ENCODE measurements at regions not wholly inside any gene's neighbourhood (a gene's known extent, or its start where the extent isn't known, plus 50 kb on each side); places are given as distances from the start of the nearest gene placed in this dataset.

DNA sequence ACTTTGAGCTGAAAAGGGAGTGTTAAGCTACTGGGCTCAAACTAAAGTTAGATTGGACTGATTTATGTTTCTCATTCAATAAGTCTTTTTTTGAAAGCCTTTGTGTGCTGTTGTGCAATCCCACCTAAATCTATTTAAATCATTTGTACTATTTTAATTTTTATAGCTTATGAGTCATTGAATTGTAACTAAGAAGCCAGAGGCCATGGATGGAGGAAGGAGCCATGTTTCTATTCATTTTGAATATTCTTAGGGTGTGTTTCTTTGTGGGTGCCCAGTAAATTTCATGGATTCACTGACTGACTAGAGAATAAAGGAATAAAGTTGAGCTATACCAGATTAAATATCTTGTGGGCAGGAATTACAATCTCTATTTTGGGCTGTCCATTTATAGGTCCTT is 238.5 kb downstream of the KIF4B start:
- H3K27ac ChIP-seq: no peak overlapping the region
- ATAC-seq: no peak
- DNase-seq (ENCODE audit: low read depth in 1 of 2, low spot score in 1 of 2): no peak

DNA sequence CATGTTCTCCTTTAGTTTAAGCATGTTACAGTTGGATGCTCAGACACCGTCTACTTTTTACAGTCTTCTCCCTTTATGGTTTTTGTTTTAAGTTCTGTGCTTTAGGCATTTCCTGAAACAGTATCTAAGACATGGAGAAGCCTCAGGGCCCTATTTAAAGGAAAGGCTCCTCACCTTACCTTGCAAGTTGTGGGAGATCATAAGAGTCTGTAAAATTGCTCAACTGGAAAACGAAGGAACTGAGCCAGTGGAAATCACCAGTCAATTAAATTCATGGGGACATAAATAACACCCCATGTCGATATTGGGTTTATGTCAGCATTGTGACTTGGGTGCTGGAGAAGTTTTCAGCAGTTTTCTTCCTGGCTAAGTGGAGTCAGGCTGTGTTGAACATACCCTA is 239.2 kb downstream of the KIF4B start:
- TF ChIP-seq EHMT2 (IDR thresholded peaks at IDR 0.05; ENCODE audit: low read depth): no peak
- no peak for TF ChIP-seq KDM5A (IDR thresholded peaks at IDR 0.05)
- no peak for TF ChIP-seq GATA3 (IDR thresholded peaks at IDR 0.05; ENCODE audit: borderline replicate concordance)
- TF ChIP-seq, protein P1, sequence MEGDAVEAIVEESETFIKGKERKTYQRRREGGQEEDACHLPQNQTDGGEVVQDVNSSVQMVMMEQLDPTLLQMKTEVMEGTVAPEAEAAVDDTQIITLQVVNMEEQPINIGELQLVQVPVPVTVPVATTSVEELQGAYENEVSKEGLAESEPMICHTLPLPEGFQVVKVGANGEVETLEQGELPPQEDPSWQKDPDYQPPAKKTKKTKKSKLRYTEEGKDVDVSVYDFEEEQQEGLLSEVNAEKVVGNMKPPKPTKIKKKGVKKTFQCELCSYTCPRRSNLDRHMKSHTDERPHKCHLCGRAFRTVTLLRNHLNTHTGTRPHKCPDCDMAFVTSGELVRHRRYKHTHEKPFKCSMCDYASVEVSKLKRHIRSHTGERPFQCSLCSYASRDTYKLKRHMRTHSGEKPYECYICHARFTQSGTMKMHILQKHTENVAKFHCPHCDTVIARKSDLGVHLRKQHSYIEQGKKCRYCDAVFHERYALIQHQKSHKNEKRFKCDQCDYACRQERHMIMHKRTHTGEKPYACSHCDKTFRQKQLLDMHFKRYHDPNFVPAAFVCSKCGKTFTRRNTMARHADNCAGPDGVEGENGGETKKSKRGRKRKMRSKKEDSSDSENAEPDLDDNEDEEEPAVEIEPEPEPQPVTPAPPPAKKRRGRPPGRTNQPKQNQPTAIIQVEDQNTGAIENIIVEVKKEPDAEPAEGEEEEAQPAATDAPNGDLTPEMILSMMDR (IDR thresholded peaks at IDR 0.05): no peak
- TF ChIP-seq MYC (IDR thresholded peaks at IDR 0.05; ENCODE audit: borderline replicate concordance, low read length): no peak
- TF ChIP-seq ZC3H11A (IDR thresholded peaks at IDR 0.05): no peak
- TF ChIP-seq HOXB13 (CRISPR knock-in tag; IDR thresholded peaks at IDR 0.05; ENCODE audit: low read depth): no peak
- no peak for TF ChIP-seq CHD2 (IDR thresholded peaks at IDR 0.05; ENCODE audit: low read length, partially characterized antibody)
- TF ChIP-seq CHD4 (IDR thresholded peaks at IDR 0.05; ENCODE audit: borderline replicate concordance): no peak
- no peak for TF ChIP-seq RNF2 (IDR thresholded peaks at IDR 0.05; ENCODE audit: borderline replicate concordance, low read depth)
- no peak for TF ChIP-seq NFE2L2 (conservative IDR thresholded peaks at IDR 0.05; ENCODE audit: low read length)
- TF ChIP-seq NR3C1 (IDR thresholded peaks at IDR 0.05): no peak
- 19% methylated on average over 3 of the region's 3 CpGs for WGBS (ENCODE audit: missing lambda C conversion rate)
- Histone ChIP-seq H3K4me1 (no peaks in the 10 kb centered on the region), H3K9me3 (no peaks in the 10 kb centered on the region), H3K4me3 (no peak overlapping the region), H3K4me2 (no peak overlapping the region), H3K27ac (no peak overlapping the region)
- CTCF ChIA-PET: no interaction called here
- FAIRE-seq (no peak), ATAC-seq (no peak), DNase-seq (ENCODE audit: low read depth in 1 of 2, low spot score in 1 of 2) (no peak)
- POLR2A ChIA-PET: no interaction called here

More for the DNA sequence above, 238.5 kb downstream of the KIF4B start:
- Histone ChIP-seq H3K9me3 (no peaks in the 10 kb centered on the region; the same call in 2 of the 3 replicates), H3K4me3 (no peak overlapping the region), H3K4me2 (no peak overlapping the region), H3K4me1 (no peaks in the 10 kb centered on the region)
- POLR2A ChIA-PET: no interaction called here
- no peak for FAIRE-seq
- TF ChIP-seq KDM1A (IDR thresholded peaks at IDR 0.05; ENCODE audit: low read depth) (no peak), EHMT2 (IDR thresholded peaks at IDR 0.05; ENCODE audit: low read depth) (no peak)
- CTCF ChIA-PET: no interaction called here

DNA sequence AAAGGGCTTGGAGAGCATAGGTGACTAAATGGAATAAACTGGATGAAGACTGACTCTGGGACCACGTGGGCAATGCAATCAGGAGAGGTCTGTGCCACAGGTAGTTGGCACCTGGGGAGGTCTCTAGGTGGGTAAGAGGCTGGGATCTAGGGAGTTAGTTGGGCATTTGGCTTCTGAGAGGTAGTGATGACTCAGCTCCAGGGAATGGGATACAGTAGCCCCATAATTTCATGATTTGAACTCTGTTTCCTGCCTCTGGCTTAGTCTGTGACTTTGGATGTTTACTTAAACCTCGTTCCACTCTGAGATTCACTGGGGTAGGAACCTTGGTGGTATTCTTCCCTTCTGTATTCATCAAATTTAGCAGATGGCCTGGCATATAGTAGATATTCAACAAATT is 240.8 kb downstream of the KIF4B start:
- Histone ChIP-seq H3K27ac (no peak overlapping the region), H3K4me1 (no peaks in the 10 kb centered on the region), H3K9me3 (no peaks in the 10 kb centered on the region), H3K4me3 (no peak overlapping the region), H3K4me2 (no peak overlapping the region)
- TF ChIP-seq NFE2L2 (conservative IDR thresholded peaks at IDR 0.05; ENCODE audit: low read length) (no peak), CBX2 (IDR thresholded peaks at IDR 0.05; ENCODE audit: borderline replicate concordance, low read depth) (no peak), TP53 (CRISPR knock-in tag; IDR thresholded peaks at IDR 0.05) (no peak), KDM5A (IDR thresholded peaks at IDR 0.05) (no peak), HOXA7 (CRISPR knock-in tag; IDR thresholded peaks at IDR 0.05) (no peak), ESRRA (IDR thresholded peaks at IDR 0.05; ENCODE audit: borderline replicate concordance, low read length) (no peak), CEBPB (IDR thresholded peaks at IDR 0.05) (no peak), PHF8 (IDR thresholded peaks at IDR 0.05; ENCODE audit: borderline replicate concordance, low read depth) (no peak), JUNB (IDR thresholded peaks at IDR 0.05) (no peak), NR3C1 (IDR thresholded peaks at IDR 0.05) (no peak), ZNF302 (CRISPR knock-in tag; IDR thresholded peaks at IDR 0.05) (no peak)
- TF ChIP-seq, protein P2, sequence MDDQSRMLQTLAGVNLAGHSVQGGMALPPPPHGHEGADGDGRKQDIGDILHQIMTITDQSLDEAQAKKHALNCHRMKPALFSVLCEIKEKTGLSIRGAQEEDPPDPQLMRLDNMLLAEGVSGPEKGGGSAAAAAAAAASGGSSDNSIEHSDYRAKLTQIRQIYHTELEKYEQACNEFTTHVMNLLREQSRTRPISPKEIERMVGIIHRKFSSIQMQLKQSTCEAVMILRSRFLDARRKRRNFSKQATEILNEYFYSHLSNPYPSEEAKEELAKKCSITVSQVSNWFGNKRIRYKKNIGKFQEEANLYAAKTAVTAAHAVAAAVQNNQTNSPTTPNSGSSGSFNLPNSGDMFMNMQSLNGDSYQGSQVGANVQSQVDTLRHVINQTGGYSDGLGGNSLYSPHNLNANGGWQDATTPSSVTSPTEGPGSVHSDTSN (IDR thresholded peaks at IDR 0.05): no peak
- TF ChIP-seq, protein P3, sequence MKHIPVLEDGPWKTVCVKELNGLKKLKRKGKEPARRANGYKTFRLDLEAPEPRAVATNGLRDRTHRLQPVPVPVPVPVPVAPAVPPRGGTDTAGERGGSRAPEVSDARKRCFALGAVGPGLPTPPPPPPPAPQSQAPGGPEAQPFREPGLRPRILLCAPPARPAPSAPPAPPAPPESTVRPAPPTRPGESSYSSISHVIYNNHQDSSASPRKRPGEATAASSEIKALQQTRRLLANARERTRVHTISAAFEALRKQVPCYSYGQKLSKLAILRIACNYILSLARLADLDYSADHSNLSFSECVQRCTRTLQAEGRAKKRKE (CRISPR knock-in tag; IDR thresholded peaks at IDR 0.05; ENCODE audit: low read depth): no peak
- no peak for DNase-seq (ENCODE audit: low read depth in 1 of 2, low spot score in 1 of 2)
- FAIRE-seq: no peak
- ChIA-PET CTCF (interaction anchor here (1.1 kb wide), 1 partner anchor 17 kb away, joined by 3 read pairs; no protein-coding TSS in a partner anchor), POLR2A (no interaction called here)
- ATAC-seq: no peak
- 0% methylated on average over 2 of the region's 2 CpGs for WGBS (ENCODE audit: missing lambda C conversion rate)

Data from A549 (cell line).